ENCODE measurements at regions not wholly inside any gene's neighbourhood (a gene's known extent, or its start where the extent isn't known, plus 50 kb on each side); places are given as distances from the start of the nearest gene placed in this dataset.

DNA sequence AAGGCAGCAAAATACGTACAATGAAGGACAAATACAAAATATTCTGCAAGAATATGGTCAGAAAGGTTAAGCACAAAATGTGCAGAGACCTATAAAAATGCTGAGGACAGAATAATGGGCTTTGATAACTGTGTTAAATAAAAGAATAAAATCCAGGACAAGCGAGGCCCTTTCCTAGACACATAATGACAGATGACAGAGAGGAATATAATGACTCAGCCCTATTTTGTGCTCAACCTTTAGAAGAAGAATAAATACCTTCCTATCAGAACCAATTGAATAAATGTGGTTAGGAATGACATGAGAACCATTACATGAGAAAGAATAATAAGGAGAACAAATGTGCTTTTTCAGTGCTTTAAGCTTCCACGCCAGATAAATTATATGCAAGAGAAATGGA lies 178.0 kb downstream of the TEX13C start:
- TF ChIP-seq POLR2AphosphoS5 (IDR thresholded peaks at IDR 0.05; ENCODE audit: borderline replicate concordance, low read depth, low read length): no peak
- no peak for TF ChIP-seq EZH2 (IDR thresholded peaks at IDR 0.05)
- no peak for TF ChIP-seq FOXP2 (optimal IDR thresholded peaks at IDR 0.05; ENCODE audit: control extremely low read depth, extremely low read length, insufficient read depth)
